Activated B cell treated with CpG ODN at 0.5 μM for 24 hours (primary cell): ENCODE measurements at regions not wholly inside any gene's neighbourhood (a gene's known extent, or its start where the extent isn't known, plus 50 kb on each side); places are given as distances from the start of the nearest gene placed in this dataset.

Source experiments
- ATAC-seq: fragments of 200-7000 bp; cut with Tn5 transposase; one replicate; pipeline ENCODE4 v1.10.0; 2021; ENCODE audit warnings: low read depth, mild to moderate bottlenecking, moderate library complexity
- CTCF ChIA-PET: fragments of 350-600 bp; sonication (Branson Sonifier 250); formaldehyde crosslinking; loops from one replicate; lab custom pipeline; 2021; ENCODE audit warnings: antibody characterized with exemption; lab: Charles Lee
- POLR2A ChIA-PET: fragments of 350-600 bp; sonication (Branson Sonifier 250); formaldehyde crosslinking; loops from one replicate; lab custom pipeline; 2021; ENCODE audit warnings: antibody characterized with exemption; lab: Charles Lee
- DNase-seq: peaks from one replicate; pipeline ENCODE4 v3.0.0; 2022
- H3K27ac Mint-ChIP-seq: one replicate; pipeline ENCODE4 v1.8.0; 2020; ENCODE audit warnings: mixed read lengths
- H3K27me3 Mint-ChIP-seq: one replicate; pipeline ENCODE4 v1.8.0; 2021; ENCODE audit warnings: mixed read lengths
- H3K36me3 Mint-ChIP-seq: one replicate; pipeline ENCODE4 v1.8.0; 2021; ENCODE audit warnings: low read depth, mixed read lengths
- H3K4me1 Mint-ChIP-seq: one replicate; pipeline ENCODE4 v1.8.0; 2021; ENCODE audit warnings: mixed read lengths
- H3K4me3 Mint-ChIP-seq: one replicate; pipeline ENCODE4 v1.8.0; 2020; ENCODE audit warnings: mild to moderate bottlenecking, mixed read lengths
- H3K9me3 Mint-ChIP-seq: one replicate; pipeline ENCODE4 v1.8.0; 2020; ENCODE audit warnings: mixed read lengths
- CTCF ChIP-seq: fragments of 200-600 bp; IDR thresholded peaks from one replicate; pipeline ENCODE4 v1.8.0; 2022; ENCODE audit warnings: antibody characterized with exemption, mild to moderate bottlenecking
- intact Hi-C: fragments of 100-400 bp; cut with micrococcal nuclease; formaldehyde crosslinking; loops from one replicate; pipeline ENCODE4 v1.15.1; 2024

GRCh38 chr11:116658876-116659535, 113.8 kb downstream of the BUD13 start:
- no peaks in the 10 kb centered on the region for H3K4me1 Mint-ChIP-seq
- peaks cover 12% of the 10 kb centered on the region for H3K9me3 Mint-ChIP-seq
- no peaks in the 10 kb centered on the region for H3K36me3 Mint-ChIP-seq
- H3K27ac Mint-ChIP-seq = no peak overlapping the region
- peaks cover 38% of the 10 kb centered on the region for H3K27me3 Mint-ChIP-seq
- ChIA-PET CTCF (no interaction called here), POLR2A (no interaction called here)
- H3K4me3 Mint-ChIP-seq = no peak overlapping the region
- ATAC-seq (no peak), DNase-seq (no peak)
- no peak for TF ChIP-seq CTCF
- intact Hi-C loops = no loop called here

GRCh38 chr11:116657842-116658825, 114.7 kb downstream of the BUD13 start:
- H3K27me3 Mint-ChIP-seq = peaks cover 36% of the 10 kb centered on the region
- no peak overlapping the region for H3K4me3 Mint-ChIP-seq
- CTCF ChIA-PET = no interaction called here
- POLR2A ChIA-PET = no interaction called here
- no peaks in the 10 kb centered on the region for H3K36me3 Mint-ChIP-seq
- no peak for TF ChIP-seq CTCF
- no peak overlapping the region for H3K27ac Mint-ChIP-seq
- ATAC-seq = no peak
- H3K4me1 Mint-ChIP-seq = no peaks in the 10 kb centered on the region
- peaks cover 12% of the 10 kb centered on the region for H3K9me3 Mint-ChIP-seq
- intact Hi-C loops = no loop called here
- no peak for DNase-seq

- DNase-seq (no peak), ATAC-seq (no peak)
- no peak for TF ChIP-seq CTCF
- CTCF ChIA-PET = no interaction called here
- peaks cover 21% of the 10 kb centered on the region for H3K27me3 Mint-ChIP-seq
- peaks cover 12% of the 10 kb centered on the region for H3K9me3 Mint-ChIP-seq
- intact Hi-C loops = no loop called here
- POLR2A ChIA-PET = no interaction called here
- H3K4me1 Mint-ChIP-seq = no peaks in the 10 kb centered on the region
- no peaks in the 10 kb centered on the region for H3K36me3 Mint-ChIP-seq
- H3K27ac Mint-ChIP-seq = no peak overlapping the region
- no peak overlapping the region for H3K4me3 Mint-ChIP-seq
These were observed 116.8 kb downstream of the BUD13 start for GRCh38 chr11:116656011-116656410.

- no peak overlapping the region for H3K27ac Mint-ChIP-seq
- H3K4me1 Mint-ChIP-seq = no peaks in the 10 kb centered on the region
- ATAC-seq (no peak), DNase-seq (no peak)
- H3K36me3 Mint-ChIP-seq = no peaks in the 10 kb centered on the region
- POLR2A ChIA-PET = no interaction called here
- no peak overlapping the region for H3K4me3 Mint-ChIP-seq
- intact Hi-C loops = no loop called here
- CTCF ChIA-PET = no interaction called here
- peaks cover 12% of the 10 kb centered on the region for H3K9me3 Mint-ChIP-seq
- H3K27me3 Mint-ChIP-seq = peaks cover 15% of the 10 kb centered on the region
- TF ChIP-seq CTCF = no peak
These were observed 118.3 kb downstream of the BUD13 start for GRCh38 chr11:116654526-116654925.

GRCh38 chr11:116653206-116653605, 119.6 kb downstream of the BUD13 start:
- Mint-ChIP-seq H3K27me3 (peaks cover 9% of the 10 kb centered on the region), H3K4me1 (no peaks in the 10 kb centered on the region), H3K36me3 (no peaks in the 10 kb centered on the region), H3K9me3 (peaks cover 12% of the 10 kb centered on the region), H3K27ac (no peak overlapping the region), H3K4me3 (no peak overlapping the region)
- ATAC-seq (no peak), DNase-seq (no peak)
- intact Hi-C loops = no loop called here
- CTCF ChIA-PET = no interaction called here
- POLR2A ChIA-PET = interaction anchor here (0.7 kb wide), 1 partner anchor 1857 kb away, joined by 4 read pairs; no protein-coding TSS in a partner anchor
- no peak for TF ChIP-seq CTCF
